ENCODE measurements at regions not wholly inside any gene's neighbourhood (a gene's known extent, or its start where the extent isn't known, plus 50 kb on each side); places are given as distances from the start of the nearest gene placed in this dataset.

DNA sequence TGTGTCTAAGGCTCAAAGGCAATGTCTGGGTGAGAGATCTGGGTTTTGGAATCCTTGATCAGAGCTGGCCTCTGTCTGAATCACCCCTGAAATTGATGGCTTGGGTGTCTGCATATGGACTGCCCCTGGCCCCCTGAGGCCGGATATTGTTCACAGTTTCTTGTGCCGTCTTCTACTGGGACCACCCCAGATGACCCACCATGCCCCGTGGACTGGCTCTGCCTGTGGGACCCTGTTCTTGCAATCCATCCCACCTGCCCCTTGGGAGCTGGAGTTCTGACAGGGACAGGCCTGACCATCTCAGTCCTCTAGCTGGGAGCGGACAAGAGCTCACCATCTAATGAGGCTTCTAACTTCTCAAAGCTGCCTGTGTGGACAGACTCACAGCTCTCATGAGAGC lies 119.9 kb downstream of the FAM43A start:
- no peak for DNase-seq

DNA sequence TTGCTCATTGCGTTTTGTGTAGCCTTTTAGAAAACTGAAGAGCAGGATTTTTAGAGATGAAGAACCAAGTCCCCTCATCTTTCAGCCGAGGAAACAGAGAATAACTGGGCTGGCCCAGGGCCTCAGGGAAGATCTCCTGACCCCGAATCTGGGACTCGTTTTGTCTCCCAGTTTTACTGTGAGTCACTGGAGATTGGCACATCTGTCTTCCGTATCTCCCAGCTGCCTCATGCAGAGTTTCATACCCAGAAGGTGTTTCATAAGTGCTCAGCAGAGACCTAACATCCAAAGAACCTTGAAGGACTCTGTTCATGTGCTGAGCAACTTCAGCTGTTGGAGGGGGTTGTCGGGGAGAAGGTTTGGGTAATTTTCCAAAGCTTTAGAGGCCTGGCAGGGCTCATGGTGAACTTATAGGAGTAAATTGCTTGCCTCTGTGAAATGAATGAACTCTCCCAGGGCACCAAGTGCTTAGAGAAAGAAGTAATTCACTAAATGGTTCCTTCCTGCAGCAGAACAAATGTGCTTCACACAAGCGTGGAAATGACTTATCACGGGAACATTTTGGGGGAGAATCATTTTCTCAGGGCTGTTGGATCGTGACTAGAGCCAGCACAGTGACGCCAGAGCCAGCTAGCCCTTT lies 121.4 kb downstream of the FAM43A start:
- peak; percentile 29 for DNase-seq

DNA sequence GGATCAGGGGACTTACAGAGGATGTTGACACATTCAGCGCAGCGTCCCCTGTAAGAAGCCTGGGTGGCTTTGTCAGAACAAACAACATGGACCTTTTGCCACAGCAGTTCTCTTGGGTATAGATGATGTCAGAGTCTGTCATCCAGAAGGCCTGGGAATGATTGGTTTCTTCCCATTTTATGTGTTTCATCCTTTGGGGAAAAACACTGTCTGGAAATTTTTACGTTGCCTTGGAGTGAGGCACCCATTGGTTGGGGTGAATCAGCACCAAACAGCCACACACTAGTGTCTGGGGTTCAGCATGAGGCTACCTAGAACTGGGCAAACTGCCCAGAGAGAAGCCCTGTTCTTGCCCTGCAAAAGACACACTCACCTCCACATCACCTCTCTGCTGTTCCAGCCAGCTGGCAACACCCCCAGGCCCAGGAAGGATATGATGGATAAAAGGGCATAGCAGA lies 123.0 kb downstream of the FAM43A start:
- peak; percentile 21 for DNase-seq

DNA sequence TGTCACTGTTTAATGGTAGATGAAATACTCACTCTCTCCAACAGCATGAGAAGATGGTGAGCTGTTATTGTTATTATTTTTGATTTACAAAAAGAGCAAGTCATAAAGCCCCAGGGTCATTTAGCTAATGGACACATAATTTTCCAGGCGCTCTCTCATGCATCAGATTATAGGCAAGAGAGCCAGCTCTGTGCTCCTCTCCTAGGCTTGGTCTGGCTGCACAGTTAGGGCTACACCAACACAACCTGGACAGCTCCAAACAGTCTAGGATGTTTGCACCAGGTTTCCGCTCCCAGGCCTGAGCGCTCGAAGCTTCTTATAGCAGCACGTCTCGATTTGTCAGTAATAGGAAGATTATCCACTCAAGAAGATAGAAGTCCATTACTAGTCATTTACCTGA lies 123.7 kb downstream of the FAM43A start:
- DNase-seq, result no peak

DNA sequence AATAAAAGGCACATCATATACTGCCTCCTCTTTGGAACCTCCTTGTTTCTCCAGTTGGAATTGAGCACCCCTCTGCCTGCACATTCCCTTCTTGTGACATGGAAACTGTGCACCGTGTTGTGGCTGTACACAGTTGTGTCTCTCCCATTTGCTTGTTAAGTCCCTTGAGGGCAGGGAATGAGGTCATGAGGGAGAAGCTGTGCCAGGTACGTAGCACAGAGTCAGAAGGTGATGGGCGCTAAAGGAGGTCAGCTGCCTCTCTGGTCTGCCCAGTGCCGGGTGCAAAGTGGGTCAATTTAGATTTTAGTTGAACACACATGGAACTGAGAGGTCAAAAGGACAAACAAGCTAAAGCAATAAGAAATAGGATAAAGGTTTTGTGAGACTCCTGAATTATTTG lies 124.4 kb downstream of the FAM43A start:
- no peak for DNase-seq

DNA sequence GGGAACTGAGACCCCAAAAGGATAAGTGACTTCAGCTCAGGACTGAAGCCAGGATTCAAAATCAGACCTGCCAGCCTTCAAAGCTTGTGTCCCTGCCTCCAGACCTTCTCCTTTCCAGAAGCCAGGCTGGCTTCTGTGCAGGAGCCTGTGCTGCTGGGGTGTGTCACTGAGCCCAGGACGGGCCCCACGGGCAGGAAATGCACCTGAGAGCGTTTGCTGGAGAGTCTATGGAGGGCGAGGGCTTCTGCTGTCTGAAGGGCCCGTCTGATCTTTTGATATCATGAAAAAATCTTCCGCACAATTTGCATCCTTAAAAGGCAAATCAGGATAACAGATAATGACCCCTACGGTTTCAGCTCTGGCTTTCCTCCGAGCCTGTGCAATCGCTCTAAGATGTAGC lies 125.4 kb downstream of the FAM43A start:
- no peak for DNase-seq

DNA sequence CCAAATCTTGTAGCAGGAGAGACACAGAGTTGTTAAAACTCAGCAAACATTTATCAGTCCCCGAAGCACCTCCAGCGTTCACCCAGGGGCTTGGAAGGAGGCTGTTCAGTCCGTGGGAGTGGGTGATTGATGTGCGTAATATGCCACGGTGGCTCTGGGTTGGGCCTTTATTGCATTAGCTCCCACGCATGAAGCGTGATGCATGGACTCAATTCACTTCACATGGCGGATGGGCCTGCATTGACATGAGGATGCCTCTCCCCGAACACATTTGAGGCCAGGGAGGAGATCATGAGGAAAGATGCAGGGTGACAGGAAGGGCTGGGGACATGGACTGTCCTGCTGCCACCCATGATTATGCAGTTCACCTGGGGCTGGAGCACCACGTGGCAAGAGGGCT lies 126.5 kb downstream of the FAM43A start:
- DNase-seq, result no peak

DNA sequence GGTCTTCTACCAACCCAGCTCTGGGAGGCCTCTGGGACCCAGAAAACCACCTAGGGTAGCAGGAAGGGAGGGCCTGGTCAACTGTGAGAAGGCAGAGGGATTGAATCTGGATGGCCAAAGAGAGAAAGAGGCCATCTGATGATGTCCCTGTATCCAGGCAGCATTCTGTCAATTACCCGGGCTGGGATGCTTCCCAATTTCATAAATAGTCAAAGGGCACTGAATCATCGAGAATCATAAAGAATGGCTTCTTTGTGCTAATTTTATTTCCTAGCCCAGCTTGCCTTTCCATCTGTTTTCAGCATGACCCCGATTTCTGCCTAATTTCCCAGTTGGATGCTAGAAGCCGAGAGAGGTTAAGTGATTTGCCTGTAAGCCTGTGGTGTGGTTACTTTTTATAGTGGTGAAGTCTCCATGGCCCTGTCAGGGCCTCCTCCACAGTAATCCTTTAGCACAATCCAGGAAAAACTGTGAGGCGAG lies 129.2 kb downstream of the FAM43A start:
- no peak for DNase-seq

DNA sequence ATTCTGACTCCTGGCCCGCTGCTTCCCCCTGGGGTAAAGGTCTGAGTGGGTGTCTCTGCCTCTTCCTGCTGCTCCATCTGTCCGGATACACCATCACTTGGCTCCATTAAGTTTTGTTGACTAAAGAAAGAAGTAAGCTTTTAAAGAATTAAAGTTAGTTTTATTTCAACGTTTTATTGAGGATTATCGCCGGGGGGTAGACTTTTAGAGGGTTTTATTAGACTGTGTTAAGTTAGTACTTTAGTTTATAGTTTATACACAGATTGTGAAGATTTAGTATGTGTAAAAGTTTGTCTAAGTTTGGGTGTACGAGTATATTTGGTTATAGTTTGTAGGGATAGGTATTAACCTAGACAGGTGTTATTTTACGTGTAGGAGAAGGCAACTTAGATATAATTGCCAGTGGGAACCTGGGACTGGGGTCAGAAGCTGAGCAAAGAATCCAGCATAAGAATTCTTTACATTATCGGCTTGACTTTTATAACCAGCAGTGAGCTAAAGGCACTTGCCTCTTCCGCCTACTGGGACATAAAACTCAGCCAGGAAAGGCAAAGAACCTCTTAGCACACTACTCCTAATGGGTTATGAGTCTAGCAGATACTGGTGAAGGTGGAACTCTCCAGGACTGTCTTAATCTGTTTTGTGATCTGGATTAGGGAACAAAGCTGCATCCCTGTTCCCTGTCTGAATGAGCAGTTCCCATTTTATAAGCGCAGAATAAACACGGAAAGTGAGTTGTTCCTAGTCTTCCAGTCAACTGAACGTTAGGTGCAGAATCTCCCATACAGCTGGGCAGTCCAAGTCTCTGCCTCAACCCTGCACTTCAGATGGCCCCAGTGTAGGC lies 131.3 kb downstream of the FAM43A start:
- DNase-seq, result no peak

DNA sequence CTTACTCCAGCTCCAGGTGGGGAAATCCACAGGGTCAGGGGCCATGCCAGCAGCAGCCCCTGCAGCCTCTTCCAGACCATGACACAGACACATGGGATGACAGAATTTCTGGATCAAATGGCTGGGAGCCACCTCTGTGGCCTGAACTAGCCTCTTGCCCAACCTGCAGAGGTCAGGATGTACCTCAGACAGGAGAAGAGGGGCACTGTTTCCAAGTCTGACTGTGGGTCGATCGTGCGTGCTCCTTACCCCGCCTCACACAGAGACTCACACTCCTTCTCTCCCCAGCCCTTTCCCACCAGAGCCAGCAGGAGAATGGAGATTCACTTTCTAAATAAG lies 131.9 kb downstream of the FAM43A start:
- no peak for DNase-seq

DNA sequence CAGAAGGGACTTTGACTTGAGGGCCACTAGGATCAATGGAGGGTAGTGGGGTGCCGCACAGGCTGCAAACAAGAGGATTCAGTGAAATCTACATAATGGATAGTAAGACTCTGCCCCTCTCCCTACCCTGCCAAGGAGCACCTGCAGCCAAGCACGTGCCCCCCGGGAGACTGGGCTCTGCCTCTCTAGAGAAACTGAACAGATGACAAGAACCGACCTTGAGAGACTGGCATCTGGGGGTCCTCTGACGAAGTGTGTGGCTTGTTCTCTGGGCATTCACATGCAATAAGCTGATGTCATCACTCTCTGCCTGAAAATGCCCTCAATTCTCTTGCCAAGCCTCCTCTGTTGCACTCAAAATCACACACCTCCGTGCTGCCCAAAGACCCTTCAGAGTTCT lies 132.3 kb downstream of the FAM43A start:
- no peak for DNase-seq

DNA sequence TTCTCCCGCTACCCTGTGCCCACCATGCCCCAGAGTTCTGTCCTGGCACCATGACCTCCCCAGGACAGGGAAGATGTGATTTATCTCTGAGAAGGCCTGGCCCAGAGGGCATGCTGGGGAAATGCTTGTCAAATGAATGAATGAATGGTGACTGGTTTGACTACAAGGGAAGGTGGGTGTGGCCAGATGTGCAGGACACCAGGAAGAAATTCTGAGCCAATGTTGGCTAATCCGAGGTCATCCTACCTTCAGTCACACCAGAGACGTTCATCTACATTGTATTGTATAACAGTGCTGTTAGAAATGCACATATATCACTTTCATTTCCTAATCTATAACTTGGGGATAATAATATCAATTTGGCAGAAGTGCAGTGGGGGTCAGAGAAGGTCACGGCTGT lies 138.4 kb downstream of the FAM43A start:
- DNase-seq, result no peak

DNA sequence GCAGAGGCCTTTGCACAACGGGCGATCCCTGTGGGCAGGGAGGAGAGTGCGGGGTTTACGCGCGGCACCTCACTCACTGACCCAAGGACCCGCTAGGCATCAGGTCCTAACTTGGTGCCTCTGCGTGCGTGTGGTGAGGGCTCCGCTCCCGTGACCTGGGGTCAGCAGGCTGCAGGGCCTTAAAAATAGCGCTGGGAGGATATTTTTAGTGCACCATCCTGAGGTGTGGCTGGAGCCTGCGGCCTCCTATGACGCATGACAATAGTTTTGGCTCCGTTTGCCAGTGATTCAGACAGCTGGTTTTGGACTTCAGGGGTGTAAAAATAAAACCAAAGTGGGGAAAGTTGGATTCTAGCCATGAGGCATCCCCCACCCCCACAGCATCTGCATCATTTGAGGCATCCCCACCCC lies 139.0 kb downstream of the FAM43A start:
- DNase-seq, result peak; percentile 9

DNA sequence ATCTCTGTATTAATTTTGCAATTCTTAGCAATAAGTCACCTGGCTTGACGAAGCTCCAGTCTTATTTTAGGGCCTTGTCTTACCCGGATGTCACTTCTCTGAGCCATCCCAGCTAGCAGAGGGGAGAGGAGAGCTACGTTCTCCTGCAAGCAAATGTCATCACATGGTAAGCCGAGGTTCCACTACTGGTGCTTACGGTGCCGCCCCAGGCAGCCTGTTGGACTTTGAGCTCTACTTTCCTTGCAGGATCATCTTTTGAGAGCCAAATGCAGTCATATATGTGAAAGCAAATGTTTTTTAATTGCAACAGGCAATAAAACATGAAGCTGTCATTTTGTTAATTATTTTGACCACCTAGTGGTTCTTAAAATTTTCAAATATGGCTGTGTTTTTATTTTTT lies 140.9 kb downstream of the FAM43A start:
- DNase-seq, result no peak

DNA sequence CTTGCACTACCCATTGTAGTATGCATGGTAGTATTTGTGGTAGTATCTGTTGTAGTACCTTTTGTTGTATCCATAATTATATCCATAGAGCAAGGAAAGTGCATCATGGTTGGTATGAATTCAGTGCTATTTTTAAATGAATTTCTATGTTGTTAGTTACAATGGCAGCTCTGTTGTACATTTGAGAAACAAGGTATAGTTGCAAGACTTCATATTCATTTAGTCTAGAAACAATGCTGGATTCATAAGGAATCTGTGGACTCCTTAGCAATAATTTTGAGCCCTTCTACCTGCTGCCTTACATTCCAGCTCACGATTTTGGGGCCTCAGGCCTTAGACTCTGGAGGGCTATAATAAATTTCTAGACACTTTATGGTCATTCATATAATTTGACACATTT lies 141.8 kb downstream of the FAM43A start:
- DNase-seq, result no peak

DNA sequence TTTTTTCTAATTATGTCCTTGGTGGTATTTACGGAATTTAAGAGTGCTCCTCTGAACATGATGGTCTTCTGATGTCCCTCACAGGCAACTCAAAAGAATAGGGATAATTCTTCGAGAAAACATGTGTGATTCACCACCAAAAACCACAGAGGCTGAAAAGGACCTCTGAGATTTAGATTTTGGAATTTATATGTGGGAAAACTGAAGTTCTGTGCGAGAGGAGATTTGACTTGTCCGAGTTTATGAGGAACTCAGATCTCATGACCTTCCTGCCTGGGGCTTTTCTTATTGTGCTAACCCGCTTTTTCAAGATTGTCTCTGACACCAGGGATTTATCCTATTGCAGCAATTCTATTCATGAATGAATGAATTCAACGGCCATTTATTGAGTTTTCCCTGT lies 142.4 kb downstream of the FAM43A start:
- peak; percentile 15 for DNase-seq

DNA sequence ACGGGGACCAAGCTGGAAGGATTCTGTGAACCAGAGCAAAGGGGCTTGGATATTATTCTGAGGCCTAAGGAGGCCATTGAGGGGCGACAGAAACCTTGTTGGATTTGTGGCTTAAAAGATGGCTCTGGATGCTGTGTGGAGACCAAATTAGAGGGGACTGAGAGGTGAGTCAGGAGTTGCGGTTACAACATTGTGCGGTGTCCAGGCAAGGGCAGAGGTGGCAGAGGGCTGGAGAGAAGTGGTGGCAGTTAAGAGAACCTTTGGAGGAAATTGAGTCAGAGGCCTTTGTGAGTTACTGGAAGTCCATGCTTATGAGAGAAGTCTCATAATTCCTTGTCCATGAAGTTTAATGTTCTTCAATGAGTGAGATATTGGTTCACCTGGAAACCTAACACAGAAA lies 143.2 kb downstream of the FAM43A start:
- DNase-seq, result no peak

DNA sequence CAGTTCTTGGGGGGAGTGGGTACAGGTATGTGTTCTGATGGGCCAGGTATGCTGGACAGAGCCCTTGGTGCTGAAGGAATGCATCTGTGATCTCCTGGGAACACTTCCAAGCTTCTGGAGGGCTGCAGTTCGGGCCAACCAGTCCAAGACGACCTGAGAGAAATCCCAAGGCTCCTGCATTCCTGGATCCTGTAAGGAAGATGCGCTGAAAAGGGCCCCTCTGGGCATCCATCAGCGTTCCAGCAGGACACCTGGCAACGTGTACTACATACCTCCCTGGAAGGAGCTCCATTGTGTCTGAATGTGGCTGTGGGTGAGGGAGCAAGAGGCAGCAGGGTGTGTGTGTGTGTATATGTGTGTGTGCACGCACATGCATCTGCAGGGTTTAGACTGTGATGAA lies 144.7 kb downstream of the FAM43A start:
- no peak for DNase-seq

DNA sequence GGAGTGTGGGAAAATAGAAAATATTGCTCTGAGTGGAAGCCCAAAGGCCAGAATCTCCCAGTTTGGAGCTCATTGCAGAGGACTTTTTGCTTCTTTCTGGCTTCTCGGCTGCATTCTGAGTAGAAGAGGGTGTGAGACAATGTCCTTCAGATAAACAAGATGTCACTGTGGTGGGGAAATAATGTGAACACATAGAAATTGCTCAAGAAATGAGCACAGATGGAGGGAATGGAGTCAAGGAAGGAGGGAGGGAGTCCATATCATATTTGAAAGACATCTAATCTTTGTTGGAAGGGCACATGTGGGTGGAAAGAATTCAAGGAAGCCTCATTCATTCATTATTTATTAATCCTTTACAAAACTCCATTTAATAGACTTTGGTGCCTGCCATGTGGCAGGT lies 145.3 kb downstream of the FAM43A start:
- DNase-seq, result no peak

DNA sequence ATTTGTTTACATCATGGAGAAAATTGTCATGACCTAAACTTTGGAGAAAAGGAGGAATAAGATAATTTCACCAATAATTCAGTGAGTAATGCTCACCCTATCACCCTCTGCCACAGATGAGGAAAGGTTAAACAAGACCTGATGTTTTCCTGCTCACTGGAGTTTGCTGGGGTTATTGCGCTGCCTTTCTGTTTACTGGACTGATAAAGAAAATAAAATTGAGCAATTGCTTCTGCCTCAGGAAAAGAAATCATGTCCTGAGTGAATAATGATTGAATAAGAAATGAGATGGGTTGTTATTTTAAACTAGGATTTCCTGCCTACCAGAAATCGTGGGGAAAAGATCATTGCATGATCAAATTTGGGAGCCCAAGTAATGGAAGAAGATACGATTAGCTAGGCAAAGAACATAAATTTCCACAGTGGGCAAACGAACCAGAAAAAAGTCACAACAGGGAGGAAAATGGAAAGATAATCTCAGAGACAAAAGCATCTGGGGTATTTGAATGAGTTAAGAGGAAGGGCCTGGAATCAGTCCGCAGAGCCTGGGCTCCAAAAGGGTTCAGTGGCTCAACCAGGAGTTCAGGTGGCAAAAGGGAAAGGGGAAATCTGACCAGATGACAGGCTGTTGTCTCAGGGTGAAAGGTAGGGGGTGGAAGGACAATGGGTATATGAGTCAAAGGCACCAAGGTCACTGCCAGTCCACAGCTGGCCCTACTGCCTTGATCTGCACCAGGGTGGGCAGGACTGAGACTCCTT lies 146.8 kb downstream of the FAM43A start:
- DNase-seq, result no peak

DNA sequence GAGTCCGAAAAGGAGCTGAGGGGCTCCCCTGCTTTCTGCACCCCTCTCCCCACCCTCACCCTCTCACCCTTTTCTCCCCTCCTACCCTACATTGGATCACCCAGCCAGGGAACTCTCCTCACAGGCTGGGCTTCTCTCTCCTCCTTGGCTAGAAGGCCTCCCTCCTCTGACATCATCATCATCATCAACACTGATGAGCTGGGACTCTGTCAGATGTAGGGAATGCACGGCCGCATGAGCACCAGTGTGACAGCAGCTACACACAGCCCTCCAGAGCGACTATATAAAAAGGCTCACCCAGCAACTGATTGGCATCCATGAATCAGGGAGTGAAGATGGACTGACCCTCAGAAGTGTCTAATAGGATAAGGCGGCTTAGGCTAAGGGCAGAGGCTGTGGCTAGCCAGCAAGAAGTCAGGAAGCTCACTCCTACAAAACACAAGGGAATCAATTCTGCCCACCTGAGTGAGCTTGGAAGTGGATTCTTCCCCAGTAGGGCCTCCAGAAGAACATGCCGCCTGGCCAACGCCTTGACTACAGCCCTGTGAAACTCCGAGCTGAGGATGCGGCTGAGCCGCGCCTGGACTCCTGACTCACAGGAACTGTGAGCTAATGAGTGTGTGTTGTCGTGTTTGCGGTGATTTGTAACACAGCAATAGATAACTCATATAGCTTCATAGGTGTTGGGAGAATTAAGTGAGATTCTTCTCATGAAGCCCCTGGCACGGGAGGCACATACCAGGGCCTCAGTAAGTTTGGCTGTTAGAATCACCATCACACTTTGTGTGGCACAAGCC lies 147.6 kb downstream of the FAM43A start:
- DNase-seq, result no peak

DNA sequence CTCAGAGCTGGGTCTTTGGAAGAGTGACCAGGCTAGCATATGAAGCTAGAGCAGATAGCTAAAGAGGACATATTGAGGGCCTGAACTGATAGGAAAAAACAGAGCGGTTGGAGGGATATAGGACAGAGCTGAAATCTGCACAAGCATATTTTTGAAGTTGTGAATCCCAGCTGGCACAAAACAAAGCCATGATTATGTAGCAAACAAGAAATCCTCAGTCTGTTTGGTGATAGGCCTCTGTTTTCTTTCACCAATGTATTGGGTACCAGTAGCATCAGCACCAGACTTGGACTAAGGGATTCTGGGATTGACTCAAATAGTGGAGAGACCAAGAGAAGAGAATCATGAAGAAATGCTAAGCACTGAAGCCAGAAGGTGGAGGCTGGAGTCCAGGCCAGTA lies 151.0 kb downstream of the FAM43A start:
- no peak for DNase-seq

Measured in EL (cell line).